GM19463 (cell line): ENCODE measurements at regions not wholly inside any gene's neighbourhood (a gene's known extent, or its start where the extent isn't known, plus 50 kb on each side); places are given as distances from the start of the nearest gene placed in this dataset.

Source experiments
- ATAC-seq: cut with Tn5 transposase; IDR thresholded peaks from one replicate; pipeline ENCODE4 v1.9.1; 2021; ENCODE audit warnings: mild to moderate bottlenecking, moderate library complexity; ENCODE audit not compliant: unreplicated experiment

DNA sequence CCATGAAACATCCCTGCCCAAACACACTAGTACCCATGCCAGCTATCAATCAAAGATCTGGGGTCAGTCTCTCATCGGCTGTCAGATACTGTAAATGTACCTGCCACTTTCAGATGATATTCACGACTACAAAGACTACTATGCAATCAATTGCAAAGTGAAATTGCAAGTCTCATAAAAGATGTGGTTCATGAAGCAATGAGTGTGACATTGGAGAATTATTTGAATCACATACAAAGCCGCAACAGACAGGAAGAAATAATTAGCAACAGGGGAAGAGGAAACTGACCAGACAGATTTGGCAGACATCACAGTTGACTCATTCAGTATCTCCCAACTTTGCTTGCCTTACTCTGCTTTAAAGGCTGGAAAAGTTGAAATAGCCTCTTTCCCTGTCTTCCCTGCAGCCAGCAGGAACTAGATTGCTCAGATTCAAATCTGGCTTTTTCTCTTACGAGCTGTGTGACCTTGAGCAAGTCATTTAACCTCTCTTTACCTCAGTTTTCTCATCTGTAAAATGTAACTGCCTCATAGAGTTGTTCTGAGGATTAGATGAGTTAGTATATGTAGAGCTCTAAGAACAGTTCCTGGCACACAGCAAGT is 95.7 kb upstream of the C3orf80 start:
- ATAC-seq, result peak; percentile 52

- ATAC-seq, result no peak
These were observed 95.2 kb upstream of the C3orf80 start for GRCh38 chr3:160130071-160130470.

GRCh38 chr3:160130950-160131349 is 94.3 kb upstream of the C3orf80 start:
- no peak for ATAC-seq

- no peak for ATAC-seq
These were observed 93.0 kb upstream of the C3orf80 start for GRCh38 chr3:160132226-160132625.

- no peak for ATAC-seq
These were observed 91.5 kb upstream of the C3orf80 start for GRCh38 chr3:160133757-160134156.

DNA sequence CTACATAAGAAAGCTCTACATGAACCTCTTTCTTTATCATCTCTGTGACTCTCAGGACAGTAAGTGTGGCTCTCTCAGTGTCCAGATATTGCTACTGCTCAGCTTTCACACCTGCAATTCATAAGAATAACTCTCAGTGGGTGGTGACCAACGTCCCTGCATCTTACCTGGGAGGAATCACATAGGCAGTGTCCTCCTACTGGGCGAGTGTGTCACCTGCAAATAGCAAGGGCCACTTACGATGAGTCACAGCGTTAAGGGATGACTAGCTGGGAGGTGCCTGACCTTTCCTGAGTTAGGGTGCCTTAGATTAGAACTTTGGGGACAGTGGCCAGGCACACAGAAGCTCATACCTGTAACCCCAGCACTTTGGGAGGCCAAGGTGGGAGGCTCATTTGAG is 90.8 kb upstream of the C3orf80 start:
- no peak for ATAC-seq

- no peak for ATAC-seq
These were observed 90.3 kb upstream of the C3orf80 start for GRCh38 chr3:160134964-160135363.

- ATAC-seq, result peak; percentile 39
These were observed 89.4 kb upstream of the C3orf80 start for GRCh38 chr3:160135851-160136250.

DNA sequence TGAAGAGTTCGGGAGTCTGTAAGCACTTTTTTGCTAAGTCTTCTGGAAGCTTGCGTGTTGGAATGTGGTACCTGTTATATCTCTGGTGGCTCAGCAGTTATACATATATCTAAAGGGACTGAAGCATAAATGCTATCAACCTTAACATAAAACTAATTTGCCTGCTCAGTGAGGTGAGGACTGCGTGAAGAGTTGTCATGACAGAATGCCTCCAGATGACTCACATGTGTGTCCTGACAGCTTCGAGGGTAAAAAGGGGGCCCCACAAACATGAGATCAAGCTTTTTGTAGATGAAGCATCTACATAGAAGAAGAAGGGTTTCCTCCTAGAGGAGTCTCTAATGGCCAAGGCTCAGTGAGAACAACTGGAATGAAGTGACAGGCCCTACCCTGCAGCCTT is 88.8 kb upstream of the C3orf80 start:
- no peak for ATAC-seq

DNA sequence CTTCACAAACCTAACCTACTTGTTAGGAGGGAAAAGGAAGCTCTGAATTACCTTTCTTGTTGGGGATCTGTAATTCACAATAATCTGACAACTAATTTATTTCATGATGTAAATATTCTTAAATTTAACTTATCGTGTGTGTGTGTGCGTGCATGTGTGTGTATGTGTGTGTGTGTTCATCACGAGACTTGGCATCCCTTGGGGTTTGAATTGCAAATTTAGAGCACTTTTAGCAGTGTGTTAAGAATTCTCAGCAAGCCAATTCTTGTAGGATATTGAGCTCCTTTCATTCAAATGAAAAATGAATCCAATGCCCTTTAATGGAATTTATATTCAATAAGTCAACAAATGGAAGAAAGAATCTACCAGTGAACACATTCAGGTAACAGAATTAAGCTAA is 85.9 kb upstream of the C3orf80 start:
- ATAC-seq, result no peak

DNA sequence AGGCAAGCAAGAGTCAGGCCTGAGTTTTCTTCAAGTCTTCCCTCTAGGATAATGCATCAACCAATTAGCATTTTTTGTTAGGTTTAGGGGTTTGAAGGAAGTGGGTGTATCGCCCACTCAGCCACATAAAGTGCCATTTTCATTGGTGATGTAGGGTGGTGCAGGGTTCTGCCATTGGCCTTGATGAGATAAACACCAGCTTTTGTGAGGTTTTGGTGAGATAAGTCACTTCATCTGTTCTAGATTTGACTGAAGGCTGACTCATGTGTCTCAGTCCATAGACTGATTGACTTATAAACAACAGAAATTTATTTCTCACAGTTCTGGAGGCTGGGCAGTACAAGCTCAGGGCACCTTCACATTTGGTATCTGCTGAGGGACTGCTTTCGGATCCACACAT is 84.5 kb upstream of the C3orf80 start:
- ATAC-seq, result no peak

DNA sequence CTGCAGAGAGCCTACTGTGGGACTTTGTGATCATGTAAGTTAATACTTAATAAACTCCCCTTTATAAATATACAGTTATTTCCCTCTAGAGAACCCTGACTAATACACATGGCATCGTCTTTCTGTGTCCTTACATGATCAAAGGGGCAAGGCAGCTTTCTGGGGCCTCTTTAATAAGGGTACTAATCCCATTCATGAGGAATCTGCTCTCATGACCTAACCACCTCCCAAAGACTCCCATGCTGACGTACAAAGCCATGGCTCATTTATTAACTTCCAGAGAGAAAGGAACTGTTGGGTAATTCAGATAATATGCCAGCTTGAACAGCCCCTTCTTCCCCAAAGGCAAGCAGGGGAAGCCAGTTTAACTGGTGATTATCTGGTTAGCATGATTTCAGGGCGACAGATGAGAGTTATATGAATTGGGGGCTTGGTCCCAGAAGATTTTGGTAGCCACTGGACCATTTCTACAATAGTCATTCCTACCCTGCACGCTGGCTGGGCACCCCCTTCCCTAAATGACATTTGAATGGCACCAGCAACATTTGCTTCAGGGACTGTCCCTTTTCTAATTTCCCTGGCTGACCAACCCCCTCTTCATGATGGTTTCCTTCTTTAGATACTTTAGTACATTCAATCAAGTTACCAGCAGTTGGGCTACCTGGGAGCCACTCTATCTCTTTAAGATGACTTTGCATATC is 83.6 kb upstream of the C3orf80 start:
- ATAC-seq, result no peak

DNA sequence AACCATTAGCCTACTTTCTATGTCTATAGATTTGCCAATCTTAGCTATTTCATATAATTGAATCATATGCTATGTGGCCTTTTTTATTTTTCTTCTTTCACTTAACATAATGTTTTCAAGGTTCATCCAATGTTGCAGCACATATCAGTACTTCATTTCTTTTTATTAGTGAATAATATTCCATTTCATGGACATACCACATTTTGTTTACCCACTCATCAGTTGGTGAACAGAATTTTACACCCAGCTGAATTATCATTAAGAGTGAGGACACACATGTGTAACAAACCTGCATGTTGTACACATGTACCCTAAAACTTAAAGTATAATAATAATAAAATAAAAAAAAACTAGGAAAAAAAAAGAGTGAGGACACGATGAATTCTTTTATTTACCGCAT is 81.7 kb upstream of the C3orf80 start:
- no peak for ATAC-seq

DNA sequence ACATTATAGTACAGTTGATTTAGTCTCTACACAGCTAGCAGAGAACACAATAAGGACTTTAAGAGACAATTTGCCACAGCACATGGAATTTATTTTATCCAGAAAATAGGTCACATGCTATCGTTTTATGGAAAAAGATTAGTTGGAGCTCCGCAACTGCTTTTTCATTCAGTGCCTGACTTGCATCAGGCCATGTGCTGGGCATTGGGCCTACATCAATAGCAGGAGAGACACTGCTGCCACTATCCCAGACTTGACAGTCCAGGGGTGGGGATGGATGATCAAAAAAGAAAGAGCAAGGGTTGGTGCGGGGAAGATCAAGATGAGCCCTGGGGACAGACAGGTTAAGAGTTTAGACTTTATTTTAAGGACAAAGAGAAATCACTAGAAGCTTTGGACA is 75.2 kb upstream of the C3orf80 start:
- no peak for ATAC-seq

DNA sequence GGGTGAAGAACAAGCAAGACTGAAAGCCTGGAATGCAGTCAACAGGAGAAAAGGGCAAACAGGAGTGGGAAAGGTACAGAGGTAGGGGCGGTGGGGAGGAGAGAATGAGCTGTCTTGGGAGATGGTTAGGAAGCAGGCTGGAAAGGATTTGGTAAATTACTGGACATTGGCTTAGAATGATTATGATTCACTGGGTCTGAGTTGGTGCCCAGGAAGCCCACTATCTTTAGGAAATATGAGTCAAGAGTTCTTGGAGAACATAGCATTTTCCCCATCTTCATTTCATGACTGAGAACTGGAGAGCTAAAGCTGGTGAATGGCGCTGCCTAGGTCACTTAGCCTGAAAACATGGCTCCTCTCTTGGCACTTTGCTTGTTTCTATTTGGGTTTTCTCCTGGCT is 74.7 kb upstream of the C3orf80 start:
- ATAC-seq, result no peak

DNA sequence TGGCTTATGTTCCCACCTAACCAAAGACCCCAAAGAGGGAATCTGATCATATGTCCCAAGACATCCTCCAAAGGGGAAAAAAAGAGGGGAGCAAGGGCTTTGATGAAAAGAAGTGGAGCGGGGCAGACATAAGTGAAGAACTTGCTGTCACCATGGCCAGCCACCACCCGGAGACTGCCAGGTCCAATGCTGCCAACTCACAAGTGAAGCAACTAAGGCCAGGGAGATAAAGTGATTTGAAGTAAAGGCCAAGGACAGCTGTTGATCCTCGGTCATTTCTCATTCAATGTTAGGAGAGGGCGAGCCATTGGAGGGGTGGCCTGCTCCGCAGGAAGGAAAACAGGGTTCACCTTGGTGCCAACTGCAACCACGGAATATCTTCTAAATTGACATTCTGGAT is 72.6 kb upstream of the C3orf80 start:
- no peak for ATAC-seq

DNA sequence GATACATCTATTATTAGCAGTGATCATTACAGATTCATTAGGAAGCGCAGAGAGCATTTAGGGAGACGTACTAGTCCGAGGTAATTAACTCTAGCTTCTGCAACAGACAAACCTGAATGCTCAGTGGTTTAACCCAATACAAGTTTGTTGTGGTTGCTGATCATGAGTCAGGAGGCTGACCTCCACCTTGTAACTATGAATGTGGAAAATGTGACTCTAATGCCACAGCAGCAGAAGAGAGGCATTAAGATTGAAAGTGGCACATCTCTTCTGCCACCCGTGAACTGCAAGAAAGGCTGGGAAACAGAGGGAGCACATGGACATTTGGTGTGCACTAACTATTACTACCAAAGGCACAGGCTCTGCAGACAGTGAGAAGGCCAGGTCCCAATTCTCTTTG is 71.2 kb upstream of the C3orf80 start:
- ATAC-seq, result no peak

- no peak for ATAC-seq
These were observed 70.6 kb upstream of the C3orf80 start for GRCh38 chr3:160154596-160154995.

- ATAC-seq, result no peak
These were observed 67.9 kb upstream of the C3orf80 start for GRCh38 chr3:160157321-160157720.

DNA sequence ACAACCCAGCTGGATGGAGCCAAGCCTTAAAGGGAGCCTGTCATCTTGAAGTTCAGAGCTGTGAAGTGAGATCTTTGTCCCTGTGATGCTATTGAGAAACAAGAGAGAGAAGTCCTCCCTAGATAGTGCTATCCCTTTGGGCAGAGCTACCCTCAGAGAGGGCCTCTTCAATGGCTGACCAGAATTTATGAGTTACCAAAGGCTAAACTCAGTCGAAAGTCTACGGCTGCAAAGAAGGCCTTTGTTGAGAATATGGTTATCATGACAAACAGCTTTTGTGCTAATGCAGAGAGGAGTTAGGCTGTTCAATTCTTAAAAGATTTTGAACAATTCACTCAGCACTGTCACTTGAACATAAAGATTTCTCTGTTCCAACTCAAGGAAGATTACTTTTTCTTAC is 65.9 kb upstream of the C3orf80 start:
- ATAC-seq, result no peak

GRCh38 chr3:160159806-160160205 is 65.4 kb upstream of the C3orf80 start:
- ATAC-seq, result no peak

DNA sequence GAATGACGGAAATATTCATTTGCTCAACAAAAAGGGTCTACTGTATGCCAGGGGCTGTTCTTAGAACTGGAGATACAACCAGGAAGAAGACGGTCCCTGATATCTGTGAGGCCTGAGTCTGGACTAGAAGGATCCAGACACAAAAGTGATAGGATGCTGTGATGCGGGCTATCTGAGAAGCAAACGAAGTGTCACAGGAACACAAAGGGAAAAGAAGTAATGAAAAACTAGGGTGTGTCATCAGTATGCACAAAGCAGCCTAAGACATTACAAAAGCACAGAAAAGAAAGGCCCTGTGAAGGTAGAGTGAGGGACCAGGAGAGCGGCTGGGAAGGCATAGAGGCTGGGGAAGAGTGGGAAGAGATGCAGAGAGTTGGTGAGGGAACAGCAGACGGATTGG is 63.3 kb upstream of the C3orf80 start:
- ATAC-seq, result no peak

DNA sequence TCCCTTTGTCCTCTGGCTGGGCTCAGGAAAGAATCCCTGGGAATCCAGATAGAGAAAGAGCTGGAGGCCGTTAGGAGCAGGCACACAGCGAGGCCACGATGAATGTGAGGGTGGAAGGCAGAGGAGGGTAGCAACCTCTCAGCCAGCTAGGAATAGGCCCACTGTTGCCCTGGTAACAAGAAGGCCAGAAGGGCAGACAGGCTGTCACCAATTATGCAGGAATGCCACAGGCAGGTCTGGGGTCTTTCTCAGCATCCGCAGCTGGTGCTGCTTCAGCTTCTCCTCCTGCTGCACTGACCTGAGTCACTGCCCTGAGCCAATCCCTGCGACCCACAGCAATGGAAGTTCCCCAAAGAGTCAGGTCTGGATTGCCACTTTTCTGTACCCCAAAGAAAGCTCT is 62.8 kb upstream of the C3orf80 start:
- no peak for ATAC-seq
